ENCODE measurements at regions not wholly inside any gene's neighbourhood (a gene's known extent, or its start where the extent isn't known, plus 50 kb on each side); places are given as distances from the start of the nearest gene placed in this dataset.

DNA sequence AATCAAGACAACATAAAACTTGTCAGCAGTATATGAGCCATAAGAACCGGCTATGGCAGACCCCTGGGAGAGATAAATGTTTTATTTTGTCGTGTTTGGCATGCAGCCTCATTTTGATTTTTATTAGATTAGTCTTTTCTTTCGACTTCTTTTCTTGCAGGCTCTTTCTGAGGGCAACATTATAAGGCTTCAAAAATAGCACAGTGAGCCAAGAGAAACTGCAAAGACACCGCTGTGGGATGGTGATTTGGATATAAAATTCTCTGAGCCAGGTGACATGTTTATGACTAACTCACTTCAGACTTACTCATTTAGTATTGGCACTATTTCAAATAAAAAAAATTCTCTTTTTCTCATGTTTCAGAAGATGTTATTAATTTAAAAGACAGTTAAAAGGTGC is 96.8 kb upstream of the PKP2 start:
- Histone ChIP-seq H3K4me2 (ENCODE audit: insufficient read depth, low read length) (no peak overlapping the region), H3K9me3 (ENCODE audit: insufficient read depth, low read length, severe bottlenecking) (no peaks in the 10 kb centered on the region)
- no peak for ATAC-seq (ENCODE audit: insufficient read depth, low read depth)

GRCh38 chr12:32989705-32990104 is 93.1 kb upstream of the PKP2 start:
- H3K9ac ChIP-seq (ENCODE audit: low read depth, low read length), result no peak overlapping the region
- TF ChIP-seq CTCF (IDR thresholded peaks at IDR 0.05; ENCODE audit: borderline replicate concordance, extremely low read depth, low read length, poor library complexity, severe bottlenecking) (no peak), EZH2 (IDR thresholded peaks at IDR 0.05; ENCODE audit: borderline replicate concordance, low read depth, low read length, severe bottlenecking) (no peak)
- no peaks in the 10 kb centered on the region for H3K9me3 ChIP-seq (ENCODE audit: insufficient read depth, low read length, severe bottlenecking)
- no peaks in the 10 kb centered on the region for H3K36me3 ChIP-seq (ENCODE audit: insufficient read depth, low read length)
- H3K4me1 ChIP-seq (ENCODE audit: insufficient read depth, low read length), result no peaks in the 10 kb centered on the region
- ATAC-seq (ENCODE audit: insufficient read depth, low read depth) (no peak), DNase-seq (no peak)
- H3K4me2 ChIP-seq (ENCODE audit: insufficient read depth, low read length), result no peak overlapping the region
- no peaks in the 10 kb centered on the region for H3K79me2 ChIP-seq (ENCODE audit: insufficient read depth, low read length)
- H3K4me3 ChIP-seq (ENCODE audit: low read depth in 1 of 2, low read length in 2 of 2), result no peak overlapping the region
- H3K27me3 ChIP-seq (ENCODE audit: insufficient read depth, low read length, poor library complexity), result no peaks in the 10 kb centered on the region
- H2AFZ ChIP-seq (ENCODE audit: low read depth, low read length), result no peak overlapping the region
- no peaks in the 10 kb centered on the region for H4K20me1 ChIP-seq (ENCODE audit: insufficient read depth, low read length)
- H3K27ac ChIP-seq (ENCODE audit: low read length), result no peak overlapping the region

More for the DNA sequence above, 96.8 kb upstream of the PKP2 start:
- Histone ChIP-seq H3K36me3 (ENCODE audit: insufficient read depth, low read length) (no peaks in the 10 kb centered on the region), H3K4me1 (ENCODE audit: insufficient read depth, low read length) (no peaks in the 10 kb centered on the region), H3K27me3 (ENCODE audit: insufficient read depth, low read length, poor library complexity) (no peaks in the 10 kb centered on the region), H2AFZ (ENCODE audit: low read depth, low read length) (no peak overlapping the region), H3K79me2 (ENCODE audit: insufficient read depth, low read length) (no peaks in the 10 kb centered on the region), H3K4me3 (ENCODE audit: low read depth in 1 of 2, low read length in 2 of 2) (no peak overlapping the region), H3K9ac (ENCODE audit: low read depth, low read length) (no peak overlapping the region), H4K20me1 (ENCODE audit: insufficient read depth, low read length) (no peaks in the 10 kb centered on the region), H3K27ac (ENCODE audit: low read length) (no peak overlapping the region)
- TF ChIP-seq EZH2 (IDR thresholded peaks at IDR 0.05; ENCODE audit: borderline replicate concordance, low read depth, low read length, severe bottlenecking), result no peak
- no peak for TF ChIP-seq CTCF (IDR thresholded peaks at IDR 0.05; ENCODE audit: borderline replicate concordance, extremely low read depth, low read length, poor library complexity, severe bottlenecking)
- DNase-seq, result no peak

GRCh38 chr12:32988982-32989381 is 92.4 kb upstream of the PKP2 start:
- H3K27me3 ChIP-seq (ENCODE audit: insufficient read depth, low read length, poor library complexity), result no peaks in the 10 kb centered on the region

More at GRCh38 chr12:32988982-32989381, 92.4 kb upstream of the PKP2 start:
- Histone ChIP-seq H3K79me2 (ENCODE audit: insufficient read depth, low read length) (no peaks in the 10 kb centered on the region), H4K20me1 (ENCODE audit: insufficient read depth, low read length) (no peaks in the 10 kb centered on the region), H2AFZ (ENCODE audit: low read depth, low read length) (no peak overlapping the region), H3K9ac (ENCODE audit: low read depth, low read length) (no peak overlapping the region), H3K4me2 (ENCODE audit: insufficient read depth, low read length) (no peak overlapping the region), H3K9me3 (ENCODE audit: insufficient read depth, low read length, severe bottlenecking) (no peaks in the 10 kb centered on the region), H3K4me1 (ENCODE audit: insufficient read depth, low read length) (no peaks in the 10 kb centered on the region), H3K36me3 (ENCODE audit: insufficient read depth, low read length) (no peaks in the 10 kb centered on the region), H3K27ac (ENCODE audit: low read length) (no peak overlapping the region), H3K4me3 (ENCODE audit: low read depth in 1 of 2, low read length in 2 of 2) (no peak overlapping the region)
- TF ChIP-seq EZH2 (IDR thresholded peaks at IDR 0.05; ENCODE audit: borderline replicate concordance, low read depth, low read length, severe bottlenecking), result no peak
- TF ChIP-seq CTCF (IDR thresholded peaks at IDR 0.05; ENCODE audit: borderline replicate concordance, extremely low read depth, low read length, poor library complexity, severe bottlenecking), result no peak
- no peak for ATAC-seq (ENCODE audit: insufficient read depth, low read depth)
- DNase-seq, result no peak

All from DND-41 (cell line).